ENCODE measurements at regions not wholly inside any gene's neighbourhood (a gene's known extent, or its start where the extent isn't known, plus 50 kb on each side); places are given as distances from the start of the nearest gene placed in this dataset.

DNA sequence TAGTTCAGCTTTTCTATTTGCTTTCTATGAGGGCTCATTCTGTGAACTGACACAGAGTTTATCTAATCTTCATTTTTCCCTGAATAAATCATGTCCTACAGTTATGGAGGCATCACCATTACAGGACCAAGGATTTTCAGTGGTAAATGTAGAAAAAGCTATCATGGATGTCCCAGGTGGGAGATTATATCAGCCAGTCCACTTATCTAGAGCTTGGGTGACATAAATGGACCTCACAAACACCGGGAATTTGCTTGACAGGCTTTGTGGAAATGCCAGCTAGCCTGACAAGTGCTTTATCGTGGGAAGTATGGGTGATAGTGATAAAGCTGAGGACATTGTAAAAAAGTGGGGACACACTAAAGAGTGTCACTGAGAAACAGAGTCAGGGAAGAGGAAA is 1015.2 kb upstream of the SLIT2 start:
- H2AK5ac ChIP-seq (ENCODE audit: low read length) = no peak overlapping the region
- no peak overlapping the region for H3K4me2 ChIP-seq (ENCODE audit: low read length)
- no peak overlapping the region for H2BK120ac ChIP-seq (ENCODE audit: insufficient read depth, low read length, poor library complexity)
- no peak overlapping the region for H3K27ac ChIP-seq (ENCODE audit: low read depth, low read length)
- H3K79me2 ChIP-seq (ENCODE audit: control insufficient read depth, insufficient read depth, low read length, poor library complexity) = no peaks in the 10 kb centered on the region
- H3K4ac ChIP-seq (ENCODE audit: low read depth, low read length) = no peak overlapping the region
- H3K23ac ChIP-seq (ENCODE audit: low read length) = no peak overlapping the region
- peaks cover 7% of the 10 kb centered on the region for H3K79me1 ChIP-seq (ENCODE audit: low read length)
- no peak overlapping the region for H4K12ac ChIP-seq (ENCODE audit: low read depth, low read length)
- H4K8ac ChIP-seq (ENCODE audit: low read depth, low read length) = no peak overlapping the region
- H3K14ac ChIP-seq (ENCODE audit: low read length) = no peak overlapping the region
- no peak overlapping the region for H2AFZ ChIP-seq (ENCODE audit: insufficient read depth, low read length, poor library complexity)
- no peaks in the 10 kb centered on the region for H3K9me3 ChIP-seq (ENCODE audit: insufficient read depth, low read depth, low read length)
- no peaks in the 10 kb centered on the region for H3K4me1 ChIP-seq (ENCODE audit: control insufficient read depth in 1 of 2, insufficient read depth in 2 of 2, low read length in 2 of 2)
- H3K36me3 ChIP-seq (ENCODE audit: control insufficient read depth in 1 of 2, insufficient read depth in 2 of 2, low read length in 2 of 2) = no peaks in the 10 kb centered on the region
- H3K18ac ChIP-seq (ENCODE audit: low read length) = no peak overlapping the region
- H3K27me3 ChIP-seq (ENCODE audit: insufficient read depth, low read length) = no peaks in the 10 kb centered on the region
- H3K9ac ChIP-seq (ENCODE audit: low read length) = no peak overlapping the region
- no peak overlapping the region for H2BK5ac ChIP-seq (ENCODE audit: low read depth, low read length, poor library complexity)
- no peak overlapping the region for H4K91ac ChIP-seq (ENCODE audit: low read depth, low read length)
- H2BK12ac ChIP-seq (ENCODE audit: low read length) = no peak overlapping the region
- WGBS (ENCODE audit: extremely low coverage, insufficient coverage, insufficient read length) = no CpG with 5 or more reads among the region's 2 CpGs
- no peak overlapping the region for H3K4me3 ChIP-seq (ENCODE audit: low read depth, low read length)
- DNase-seq = no peak

- Histone ChIP-seq H3K4me3 (ENCODE audit: low read depth, low read length) (no peak overlapping the region), H3K14ac (ENCODE audit: low read length) (no peak overlapping the region), H4K91ac (ENCODE audit: low read depth, low read length) (no peak overlapping the region), H3K27me3 (ENCODE audit: insufficient read depth, low read length) (no peaks in the 10 kb centered on the region), H2AK5ac (ENCODE audit: low read length) (no peak overlapping the region), H3K9ac (ENCODE audit: low read length) (no peak overlapping the region), H3K18ac (ENCODE audit: low read length) (no peak overlapping the region), H2AFZ (ENCODE audit: insufficient read depth, low read length, poor library complexity) (no peak overlapping the region), H3K4me1 (ENCODE audit: control insufficient read depth in 1 of 2, insufficient read depth in 2 of 2, low read length in 2 of 2) (no peaks in the 10 kb centered on the region), H3K36me3 (ENCODE audit: control insufficient read depth in 1 of 2, insufficient read depth in 2 of 2, low read length in 2 of 2) (no peaks in the 10 kb centered on the region), H3K79me1 (ENCODE audit: low read length) (no peaks in the 10 kb centered on the region), H4K12ac (ENCODE audit: low read depth, low read length) (no peak overlapping the region), H3K4ac (ENCODE audit: low read depth, low read length) (no peak overlapping the region), H4K8ac (ENCODE audit: low read depth, low read length) (no peak overlapping the region), H3K23ac (ENCODE audit: low read length) (no peak overlapping the region), H2BK120ac (ENCODE audit: insufficient read depth, low read length, poor library complexity) (no peak overlapping the region), H3K9me3 (ENCODE audit: insufficient read depth, low read depth, low read length) (no peaks in the 10 kb centered on the region), H3K27ac (ENCODE audit: low read depth, low read length) (no peak overlapping the region), H2BK5ac (ENCODE audit: low read depth, low read length, poor library complexity) (no peak overlapping the region), H2BK12ac (ENCODE audit: low read length) (no peak overlapping the region), H3K79me2 (ENCODE audit: control insufficient read depth, insufficient read depth, low read length, poor library complexity) (no peaks in the 10 kb centered on the region), H3K4me2 (ENCODE audit: low read length) (no peak overlapping the region)
- DNase-seq = no peak
- no CpG with 5 or more reads among the region's 3 CpGs for WGBS (ENCODE audit: extremely low coverage, insufficient coverage, insufficient read length)
Observed at GRCh38 chr4:19230906-19231545, 1020.7 kb upstream of the SLIT2 start.

DNA sequence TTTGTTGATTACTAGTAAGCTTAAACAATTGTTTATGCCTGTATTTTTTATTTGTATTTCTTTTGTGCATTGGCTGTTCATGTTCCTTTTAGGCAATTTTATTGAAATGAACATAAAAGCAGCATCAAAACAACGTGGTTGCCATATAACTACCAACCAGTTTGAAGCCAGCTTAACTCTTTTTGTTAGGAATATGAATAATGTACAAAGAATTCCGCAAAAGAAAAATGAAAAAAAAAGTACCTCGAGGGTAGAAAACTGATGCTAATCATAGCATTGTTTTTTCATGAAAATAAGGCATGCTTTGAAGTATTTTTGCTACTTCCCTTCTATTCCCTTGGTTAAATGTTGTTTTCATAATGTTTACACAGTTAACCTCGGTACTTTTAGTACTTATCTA is 1024.0 kb upstream of the SLIT2 start:
- Histone ChIP-seq H3K18ac (ENCODE audit: low read length) (no peak overlapping the region), H3K4me1 (ENCODE audit: control insufficient read depth in 1 of 2, insufficient read depth in 2 of 2, low read length in 2 of 2) (no peaks in the 10 kb centered on the region), H3K9me3 (ENCODE audit: insufficient read depth, low read depth, low read length) (no peaks in the 10 kb centered on the region), H3K36me3 (ENCODE audit: control insufficient read depth in 1 of 2, insufficient read depth in 2 of 2, low read length in 2 of 2) (no peaks in the 10 kb centered on the region), H3K4me3 (ENCODE audit: low read depth, low read length) (no peak overlapping the region), H3K4me2 (ENCODE audit: low read length) (no peak overlapping the region), H2BK120ac (ENCODE audit: insufficient read depth, low read length, poor library complexity) (no peak overlapping the region), H3K23ac (ENCODE audit: low read length) (no peak overlapping the region), H3K79me2 (ENCODE audit: control insufficient read depth, insufficient read depth, low read length, poor library complexity) (no peaks in the 10 kb centered on the region), H3K27ac (ENCODE audit: low read depth, low read length) (no peak overlapping the region), H3K14ac (ENCODE audit: low read length) (no peak overlapping the region), H2AFZ (ENCODE audit: insufficient read depth, low read length, poor library complexity) (no peak overlapping the region), H2BK12ac (ENCODE audit: low read length) (no peak overlapping the region), H4K8ac (ENCODE audit: low read depth, low read length) (no peak overlapping the region), H2AK5ac (ENCODE audit: low read length) (no peak overlapping the region), H3K4ac (ENCODE audit: low read depth, low read length) (no peak overlapping the region), H4K91ac (ENCODE audit: low read depth, low read length) (no peak overlapping the region), H2BK5ac (ENCODE audit: low read depth, low read length, poor library complexity) (no peak overlapping the region), H3K27me3 (ENCODE audit: insufficient read depth, low read length) (no peaks in the 10 kb centered on the region), H4K12ac (ENCODE audit: low read depth, low read length) (no peak overlapping the region), H3K9ac (ENCODE audit: low read length) (no peak overlapping the region), H3K79me1 (ENCODE audit: low read length) (no peaks in the 10 kb centered on the region)
- DNase-seq = peak in 1 of 2 donors; percentile 86
- no CpG with 5 or more reads among the region's 4 CpGs for WGBS (ENCODE audit: extremely low coverage, insufficient coverage, insufficient read length)

DNA sequence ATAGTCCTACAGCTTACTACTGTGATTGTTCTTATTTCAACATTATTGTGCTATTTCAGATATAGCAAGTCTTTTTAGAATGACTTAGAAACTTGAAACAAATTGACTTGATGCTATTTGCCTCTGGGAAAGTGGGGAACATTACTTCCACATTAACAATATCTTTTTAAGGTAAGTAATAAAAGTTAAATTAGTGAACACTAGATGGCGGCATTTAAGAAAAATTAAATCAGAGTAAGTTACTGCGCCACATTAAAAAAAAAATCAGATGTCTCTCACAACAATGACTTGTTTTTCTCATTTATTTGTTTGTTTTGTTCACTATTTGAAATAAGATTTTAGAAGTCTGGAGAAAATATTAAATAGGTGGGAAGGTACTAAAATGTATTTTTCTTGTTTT is 1026.9 kb upstream of the SLIT2 start:
- Histone ChIP-seq H2BK12ac (ENCODE audit: low read length) (no peak overlapping the region), H4K12ac (ENCODE audit: low read depth, low read length) (no peak overlapping the region), H4K91ac (ENCODE audit: low read depth, low read length) (no peak overlapping the region), H3K79me2 (ENCODE audit: control insufficient read depth, insufficient read depth, low read length, poor library complexity) (no peaks in the 10 kb centered on the region), H3K23ac (ENCODE audit: low read length) (no peak overlapping the region), H3K9me3 (ENCODE audit: insufficient read depth, low read depth, low read length) (no peaks in the 10 kb centered on the region), H2BK5ac (ENCODE audit: low read depth, low read length, poor library complexity) (no peak overlapping the region), H2AFZ (ENCODE audit: insufficient read depth, low read length, poor library complexity) (no peak overlapping the region), H3K4me3 (ENCODE audit: low read depth, low read length) (no peak overlapping the region), H3K9ac (ENCODE audit: low read length) (no peak overlapping the region), H4K8ac (ENCODE audit: low read depth, low read length) (no peak overlapping the region), H3K27me3 (ENCODE audit: insufficient read depth, low read length) (no peaks in the 10 kb centered on the region), H3K18ac (ENCODE audit: low read length) (no peak overlapping the region), H2BK120ac (ENCODE audit: insufficient read depth, low read length, poor library complexity) (no peak overlapping the region), H3K27ac (ENCODE audit: low read depth, low read length) (no peak overlapping the region), H3K4me1 (ENCODE audit: control insufficient read depth in 1 of 2, insufficient read depth in 2 of 2, low read length in 2 of 2) (no peaks in the 10 kb centered on the region), H3K36me3 (ENCODE audit: control insufficient read depth in 1 of 2, insufficient read depth in 2 of 2, low read length in 2 of 2) (no peaks in the 10 kb centered on the region), H3K14ac (ENCODE audit: low read length) (no peak overlapping the region), H3K4ac (ENCODE audit: low read depth, low read length) (no peak overlapping the region), H2AK5ac (ENCODE audit: low read length) (no peak overlapping the region), H3K4me2 (ENCODE audit: low read length) (no peak overlapping the region), H3K79me1 (ENCODE audit: low read length) (no peaks in the 10 kb centered on the region)
- DNase-seq = peak in 1 of 2 donors; percentile 74
- no CpG with 5 or more reads among the region's 2 CpGs for WGBS (ENCODE audit: extremely low coverage, insufficient coverage, insufficient read length)
